GM21723 (cell line): ENCODE measurements at regions not wholly inside any gene's neighbourhood (a gene's known extent, or its start where the extent isn't known, plus 50 kb on each side); places are given as distances from the start of the nearest gene placed in this dataset.
"Not testable (repeated sequence)": the region's sequence is repeated elsewhere in the genome, so short reads cannot be mapped to it uniquely, and the experiment has no call there.

ENCODE experiments used
- ATAC-seq: cut with Tn5 transposase; IDR thresholded peaks from one replicate; pipeline ENCODE4 v1.9.1; 2021; ENCODE audit warnings: mild to moderate bottlenecking, moderate library complexity; ENCODE audit not compliant: unreplicated experiment

- no peak for ATAC-seq
These were observed 208.9 kb downstream of the C16orf95 start for GRCh38 chr16:87108278-87108677.

- no peak for ATAC-seq
These were observed 208.3 kb downstream of the C16orf95 start for GRCh38 chr16:87108941-87109340.

- ATAC-seq: no peak
These were observed 202.4 kb downstream of the C16orf95 start for GRCh38 chr16:87114832-87115231.

GRCh38 chr16:87115646-87116045, 201.5 kb downstream of the C16orf95 start:
- ATAC-seq: no peak

- ATAC-seq: no peak
These were observed 199.3 kb downstream of the C16orf95 start for GRCh38 chr16:87117936-87118335.

GRCh38 chr16:87119168-87119567, 198.0 kb downstream of the C16orf95 start:
- ATAC-seq: no peak

GRCh38 chr16:87119748-87120147, 197.4 kb downstream of the C16orf95 start:
- no peak for ATAC-seq

- ATAC-seq: no peak
These were observed 195.4 kb downstream of the C16orf95 start for GRCh38 chr16:87121816-87122215.

- no peak for ATAC-seq
These were observed 193.7 kb downstream of the C16orf95 start for GRCh38 chr16:87123356-87124001.

GRCh38 chr16:87124405-87124804, 192.8 kb downstream of the C16orf95 start:
- ATAC-seq: not testable (repeated sequence)

GRCh38 chr16:87125206-87126155, 191.7 kb downstream of the C16orf95 start:
- ATAC-seq: no peak

GRCh38 chr16:87126403-87127025, 190.7 kb downstream of the C16orf95 start:
- ATAC-seq: no peak

GRCh38 chr16:87127061-87127765, 190.0 kb downstream of the C16orf95 start:
- no peak for ATAC-seq

- no peak for ATAC-seq
These were observed 189.4 kb downstream of the C16orf95 start for GRCh38 chr16:87127766-87128147.

GRCh38 chr16:87129771-87130170, 187.4 kb downstream of the C16orf95 start:
- ATAC-seq: no peak

GRCh38 chr16:87131061-87131995, 185.9 kb downstream of the C16orf95 start:
- ATAC-seq: no peak

GRCh38 chr16:87131996-87132345, 185.2 kb downstream of the C16orf95 start:
- ATAC-seq: no peak

GRCh38 chr16:87132361-87133014, 184.7 kb downstream of the C16orf95 start:
- no peak for ATAC-seq

- no peak for ATAC-seq
These were observed 183.9 kb downstream of the C16orf95 start for GRCh38 chr16:87133112-87133850.
